ENCODE measurements at regions not wholly inside any gene's neighbourhood (a gene's known extent, or its start where the extent isn't known, plus 50 kb on each side); places are given as distances from the start of the nearest gene placed in this dataset.

DNA sequence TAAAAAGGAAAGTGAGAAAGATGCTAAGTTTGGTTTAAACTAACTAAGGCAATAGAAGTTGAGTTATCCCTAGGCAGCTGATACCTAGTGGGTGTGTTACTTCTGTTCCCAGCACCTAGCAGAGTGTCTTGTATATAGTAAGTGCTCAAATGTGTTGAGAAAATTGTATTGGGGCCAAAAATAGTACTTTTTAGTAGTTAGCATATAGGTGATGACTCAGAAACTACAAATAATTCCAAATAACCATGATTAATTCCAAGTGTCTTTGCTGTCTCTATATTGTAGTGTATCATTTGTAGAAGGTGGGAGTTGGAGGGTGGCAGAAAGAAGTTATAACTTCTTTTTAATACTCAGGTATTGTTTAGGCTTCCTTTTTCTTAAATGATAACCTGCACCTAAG is 362.7 kb downstream of the RND3 start:
- TF ChIP-seq EZH2phosphoT487 (IDR thresholded peaks at IDR 0.05; ENCODE audit: borderline replicate concordance, low read length) (no peak), EZH2 (IDR thresholded peaks at IDR 0.05; ENCODE audit: low read length, unreplicated experiment) (no peak)
- TF ChIP-seq, protein P1, sequence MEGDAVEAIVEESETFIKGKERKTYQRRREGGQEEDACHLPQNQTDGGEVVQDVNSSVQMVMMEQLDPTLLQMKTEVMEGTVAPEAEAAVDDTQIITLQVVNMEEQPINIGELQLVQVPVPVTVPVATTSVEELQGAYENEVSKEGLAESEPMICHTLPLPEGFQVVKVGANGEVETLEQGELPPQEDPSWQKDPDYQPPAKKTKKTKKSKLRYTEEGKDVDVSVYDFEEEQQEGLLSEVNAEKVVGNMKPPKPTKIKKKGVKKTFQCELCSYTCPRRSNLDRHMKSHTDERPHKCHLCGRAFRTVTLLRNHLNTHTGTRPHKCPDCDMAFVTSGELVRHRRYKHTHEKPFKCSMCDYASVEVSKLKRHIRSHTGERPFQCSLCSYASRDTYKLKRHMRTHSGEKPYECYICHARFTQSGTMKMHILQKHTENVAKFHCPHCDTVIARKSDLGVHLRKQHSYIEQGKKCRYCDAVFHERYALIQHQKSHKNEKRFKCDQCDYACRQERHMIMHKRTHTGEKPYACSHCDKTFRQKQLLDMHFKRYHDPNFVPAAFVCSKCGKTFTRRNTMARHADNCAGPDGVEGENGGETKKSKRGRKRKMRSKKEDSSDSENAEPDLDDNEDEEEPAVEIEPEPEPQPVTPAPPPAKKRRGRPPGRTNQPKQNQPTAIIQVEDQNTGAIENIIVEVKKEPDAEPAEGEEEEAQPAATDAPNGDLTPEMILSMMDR (conservative IDR thresholded peaks at IDR 0.05; ENCODE audit: low read depth, low read length): no peak
- H3K27me3 ChIP-seq (ENCODE audit: low read length): no peaks in the 10 kb centered on the region
- no TSS peak for BruUV-seq (replicated peaks)
- no peak overlapping the region for H3K9ac ChIP-seq (ENCODE audit: low read length)
- intact Hi-C loops (cut with micrococcal nuclease): no loop called here
- H3K4me3 ChIP-seq (ENCODE audit: low read length): no peak overlapping the region
- DNase-seq (no peak), ATAC-seq (peak; percentile 15)
- POLR2A ChIA-PET (ENCODE audit: unreplicated experiment): no interaction called here
- no peaks in the 10 kb centered on the region for H3K9me3 ChIP-seq (ENCODE audit: low read length)
- no peaks in the 10 kb centered on the region for H3K9me2 ChIP-seq (replicated peaks; ENCODE audit: low read length)
- H3K4me2 ChIP-seq (ENCODE audit: low read length): no peak overlapping the region
- H2AFZ ChIP-seq (ENCODE audit: low read length): no peak overlapping the region
- peaks cover 39% of the 10 kb centered on the region for H3K4me1 ChIP-seq (ENCODE audit: insufficient read depth, low read length)
- CTCF ChIA-PET: no interaction called here
- no peaks in the 10 kb centered on the region for H3F3A ChIP-seq (ENCODE audit: low read length, unreplicated experiment)
- H3K27ac ChIP-seq (ENCODE audit: low read length): no peak overlapping the region
- no peaks in the 10 kb centered on the region for H4K20me1 ChIP-seq (ENCODE audit: low read length)
- no peaks in the 10 kb centered on the region for H3K36me3 ChIP-seq (ENCODE audit: low read depth, low read length)
- no peaks in the 10 kb centered on the region for H3K79me2 ChIP-seq (ENCODE audit: low read length)

DNA sequence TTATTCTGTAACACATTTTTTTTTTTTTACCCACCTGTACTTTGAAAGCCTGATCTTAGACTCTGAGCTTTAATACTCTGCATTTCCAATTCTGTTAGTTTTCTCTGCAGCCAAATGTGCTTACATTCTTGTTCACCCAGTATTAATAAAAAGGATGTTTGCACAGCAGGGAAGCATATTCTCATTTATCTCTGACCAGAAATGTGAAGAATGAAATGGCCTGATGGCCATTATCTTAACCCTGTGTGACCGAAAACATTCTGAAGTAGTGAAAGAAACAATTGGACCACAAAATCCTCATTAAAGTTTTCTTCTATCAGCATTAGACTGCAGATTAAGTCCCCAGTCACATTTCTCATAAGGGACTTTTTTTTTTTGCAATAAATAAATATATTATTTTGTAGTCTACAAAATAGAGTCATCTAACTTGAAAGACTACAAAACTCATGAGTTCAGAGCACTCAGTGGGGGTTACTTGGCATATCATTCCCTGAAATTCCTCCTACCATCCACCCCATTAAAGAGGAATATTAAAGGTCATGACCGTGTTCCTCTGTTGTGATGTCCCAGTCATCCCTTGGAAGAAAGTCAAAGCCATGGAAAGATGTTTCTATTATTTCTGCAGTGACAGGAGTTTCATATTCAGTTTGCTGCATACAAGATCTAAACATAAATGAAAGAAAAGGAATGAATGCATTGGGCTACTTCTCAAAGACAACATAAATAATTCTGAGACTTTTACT is 364.4 kb downstream of the RND3 start:
- no peak overlapping the region for H3K4me3 ChIP-seq (ENCODE audit: low read length)
- no peaks in the 10 kb centered on the region for H3F3A ChIP-seq (ENCODE audit: low read length, unreplicated experiment)
- no peak overlapping the region for H3K4me2 ChIP-seq (ENCODE audit: low read length)
- no peak overlapping the region for H2AFZ ChIP-seq (ENCODE audit: low read length)
- DNase-seq (no peak), ATAC-seq (no peak)
- no peak overlapping the region for H3K27ac ChIP-seq (ENCODE audit: low read length)
- H3K9ac ChIP-seq (ENCODE audit: low read length): no peak overlapping the region
- H3K27me3 ChIP-seq (ENCODE audit: low read length): no peaks in the 10 kb centered on the region
- CTCF ChIA-PET: no interaction called here
- POLR2A ChIA-PET (ENCODE audit: unreplicated experiment): no interaction called here
- BruUV-seq (replicated peaks): no TSS peak
- no peak for TF ChIP-seq EZH2 (IDR thresholded peaks at IDR 0.05; ENCODE audit: low read length, unreplicated experiment)
- intact Hi-C loops (cut with micrococcal nuclease): no loop called here
- H3K4me1 ChIP-seq (ENCODE audit: insufficient read depth, low read length): peaks cover 36% of the 10 kb centered on the region
- no peaks in the 10 kb centered on the region for H3K36me3 ChIP-seq (ENCODE audit: low read depth, low read length)
- no peaks in the 10 kb centered on the region for H3K9me3 ChIP-seq (ENCODE audit: low read length)
- H3K79me2 ChIP-seq (ENCODE audit: low read length): no peaks in the 10 kb centered on the region
- no peaks in the 10 kb centered on the region for H4K20me1 ChIP-seq (ENCODE audit: low read length)
- no peaks in the 10 kb centered on the region for H3K9me2 ChIP-seq (replicated peaks; ENCODE audit: low read length)

DNA sequence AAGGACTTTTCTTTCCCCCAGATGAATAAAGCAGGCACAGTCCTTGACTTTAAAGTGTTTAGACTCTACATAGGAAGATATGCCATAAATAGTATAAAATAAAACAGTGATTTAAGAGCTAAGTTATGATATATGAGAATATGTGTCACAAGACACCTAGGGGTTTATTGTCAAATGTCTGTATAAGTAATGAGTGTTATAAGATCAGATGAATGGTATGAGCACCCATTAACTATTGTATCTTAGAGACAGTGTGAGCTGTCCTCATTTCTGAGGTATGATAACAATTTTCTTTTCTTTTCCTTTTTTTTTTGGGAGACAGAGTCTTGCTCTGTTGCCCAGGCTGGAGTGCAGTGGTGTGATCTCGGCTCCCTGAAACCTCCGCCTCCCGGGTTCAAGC is 365.3 kb downstream of the RND3 start:
- Histone ChIP-seq H3K27me3 (ENCODE audit: low read length) (no peaks in the 10 kb centered on the region), H3K36me3 (ENCODE audit: low read depth, low read length) (no peaks in the 10 kb centered on the region), H3K4me1 (ENCODE audit: insufficient read depth, low read length) (peaks cover 28% of the 10 kb centered on the region), H3K27ac (ENCODE audit: low read length) (no peak overlapping the region), H3K9ac (ENCODE audit: low read length) (no peak overlapping the region), H3K9me2 (replicated peaks; ENCODE audit: low read length) (no peaks in the 10 kb centered on the region), H4K20me1 (ENCODE audit: low read length) (no peaks in the 10 kb centered on the region), H3K4me2 (ENCODE audit: low read length) (no peak overlapping the region), H2AFZ (ENCODE audit: low read length) (no peak overlapping the region), H3K79me2 (ENCODE audit: low read length) (no peaks in the 10 kb centered on the region), H3F3A (ENCODE audit: low read length, unreplicated experiment) (no peaks in the 10 kb centered on the region), H3K9me3 (ENCODE audit: low read length) (no peaks in the 10 kb centered on the region), H3K4me3 (ENCODE audit: low read length) (no peak overlapping the region)
- TF ChIP-seq EZH2phosphoT487 (IDR thresholded peaks at IDR 0.05; ENCODE audit: borderline replicate concordance, low read length) (no peak), EZH2 (IDR thresholded peaks at IDR 0.05; ENCODE audit: low read length, unreplicated experiment) (no peak)
- TF ChIP-seq, protein P1 (conservative IDR thresholded peaks at IDR 0.05; ENCODE audit: low read depth, low read length): no peak
- no peak for ATAC-seq
- no TSS peak for BruUV-seq (replicated peaks)
- POLR2A ChIA-PET (ENCODE audit: unreplicated experiment): no interaction called here
- intact Hi-C loops (cut with micrococcal nuclease): no loop called here
- CTCF ChIA-PET: no interaction called here
- DNase-seq: no peak

All from PC-3 (cell line).